GM23248 (cell line): ENCODE measurements at regions not wholly inside any gene's neighbourhood (a gene's known extent, or its start where the extent isn't known, plus 50 kb on each side); places are given as distances from the start of the nearest gene placed in this dataset.
"Not testable (repeated sequence)": the region's sequence is repeated elsewhere in the genome, so short reads cannot be mapped to it uniquely, and the experiment has no call there.

Source experiments
- DNase-seq: peaks from one replicate; pipeline ENCODE4 v3.0.0-alpha.2; 2015
- H2AFZ ChIP-seq: fragments of 200-600 bp; sonication (generic); 2 replicates; pipeline ENCODE4 v1.6.1; 2016; ENCODE audit warnings: antibody characterized with exemption
- H3F3A ChIP-seq: fragments of 200-600 bp; sonication (generic); 2 replicates; pipeline ENCODE4 v1.6.1; 2016; ENCODE audit warnings: mild to moderate bottlenecking, antibody characterized with exemption, mixed run types; ENCODE audit not compliant: insufficient read depth
- H3K27ac ChIP-seq: fragments of 200-600 bp; sonication (generic); 2 replicates; pipeline ENCODE4 v1.5.1; 2016; ENCODE audit warnings: mild to moderate bottlenecking
- H3K27me3 ChIP-seq: fragments of 200-600 bp; sonication (generic); replicated peaks from 2 replicates; pipeline ENCODE4 v1.6.1; 2016; ENCODE audit warnings: mild to moderate bottlenecking; ENCODE audit not compliant: insufficient read depth
- H3K36me3 ChIP-seq: fragments of 200-600 bp; sonication (generic); 2 replicates; pipeline ENCODE4 v1.6.1; 2016; ENCODE audit warnings: low read depth, mild to moderate bottlenecking
- H3K4me1 ChIP-seq: fragments of 200-600 bp; sonication (generic); 2 replicates; pipeline ENCODE4 v1.6.1; 2016; ENCODE audit warnings: mild to moderate bottlenecking; ENCODE audit not compliant: insufficient read depth
- H3K4me2 ChIP-seq: fragments of 200-600 bp; sonication (generic); one replicate; pipeline ENCODE4 v1.6.1; 2016; ENCODE audit warnings: mild to moderate bottlenecking; ENCODE audit not compliant: unreplicated experiment
- H3K4me3 ChIP-seq: fragments of 200-600 bp; sonication (generic); 2 replicates; pipeline ENCODE4 v1.5.1; 2016; ENCODE audit warnings: mild to moderate bottlenecking
- H3K79me2 ChIP-seq: fragments of 200-600 bp; sonication (generic); 2 replicates; pipeline ENCODE4 v1.6.1; 2016; ENCODE audit warnings: mild to moderate bottlenecking; ENCODE audit not compliant: insufficient read depth
- H3K9ac ChIP-seq: fragments of 200-600 bp; sonication (generic); 2 replicates; pipeline ENCODE4 v1.6.1; 2016; ENCODE audit warnings: mild to moderate bottlenecking
- H3K9me2 ChIP-seq: fragments of 200-600 bp; sonication (generic); 2 replicates; pipeline ENCODE4 v1.6.1; 2016; ENCODE audit warnings: mixed run types, mild to moderate bottlenecking, moderate library complexity; ENCODE audit not compliant: insufficient read depth
- H3K9me3 ChIP-seq: fragments of 200-600 bp; sonication (generic); one replicate; pipeline ENCODE4 v1.6.1; 2017; ENCODE audit warnings: low read depth
- H4K20me1 ChIP-seq: fragments of 200-600 bp; sonication (generic); 2 replicates; pipeline ENCODE4 v1.6.0; 2016; ENCODE audit not compliant: insufficient read depth
- EZH2 ChIP-seq: fragments of 200-600 bp; sonication (generic); IDR thresholded peaks from 2 replicates; pipeline ENCODE4 v1.6.1; 2018; ENCODE audit warnings: antibody characterized with exemption, mild to moderate bottlenecking; ENCODE audit not compliant: insufficient read depth, poor library complexity, severe bottlenecking
- EZH2phosphoT487 ChIP-seq: fragments of 200-600 bp; sonication (generic); IDR thresholded peaks from 2 replicates; pipeline ENCODE4 v1.6.1; 2018; ENCODE audit warnings: antibody characterized with exemption, moderate library complexity, mild to moderate bottlenecking, low read depth; ENCODE audit not compliant: insufficient read depth
- WGBS, 2 experiments: methylation state at CpG; one replicate each; pipeline ENCODE4 v1.1.6; 2015 to 2017; ENCODE audit warnings: low lambda C conversion rate in 2 of 2, low coverage in 1 of 2; ENCODE audit errors: missing lambda C conversion rate in 2 of 2; 5-methylcytosine and 5-hydroxymethylcytosine counted together
- in situ Hi-C: fragments of 300-500 bp; cut with MboI; formaldehyde crosslinking; loops from 2 replicates; pipeline ENCODE4 v1.15.0; 2020

DNA sequence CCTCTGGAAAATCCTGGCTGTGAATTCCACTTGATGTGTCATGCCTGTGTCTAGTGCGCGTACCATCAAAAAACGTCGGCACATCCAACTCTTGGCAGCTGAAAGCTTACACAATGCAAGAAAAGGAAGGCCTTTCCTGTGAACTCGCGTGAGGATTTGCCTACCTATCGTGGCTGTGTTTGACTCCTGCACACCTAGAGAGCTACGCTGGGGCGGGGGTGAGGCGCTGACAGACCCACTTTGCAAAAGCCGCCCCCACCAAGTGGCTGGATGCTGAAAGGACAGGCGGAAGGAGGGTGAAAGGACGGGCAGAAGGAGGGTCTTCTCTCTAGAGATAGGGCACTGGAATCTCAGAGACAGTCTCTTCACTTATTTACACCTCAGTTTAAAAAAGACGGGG is 270.1 kb downstream of the EIPR1 start:
- Histone ChIP-seq H3K4me1 (no peaks in the 10 kb centered on the region), H3K4me2 (no peak overlapping the region), H4K20me1 (no peaks in the 10 kb centered on the region), H3K27ac (no peak overlapping the region), H3K9ac (no peak overlapping the region), H3F3A (peaks cover 6% of the 10 kb centered on the region; the same call in 1 of the 2 replicates), H2AFZ (no peak overlapping the region), H3K4me3 (no peak overlapping the region), H3K9me3 (no peaks in the 10 kb centered on the region), H3K27me3 (no peaks in the 10 kb centered on the region), H3K79me2 (no peaks in the 10 kb centered on the region), H3K9me2 (no peaks in the 10 kb centered on the region), H3K36me3 (no peaks in the 10 kb centered on the region)
- in situ Hi-C loops: no loop called here
- 65 to 67% methylated on average over 14 of the region's 14 CpGs for WGBS, 2 experiments
- DNase-seq: no peak
- no peak for TF ChIP-seq EZH2phosphoT487
- TF ChIP-seq EZH2: no peak

DNA sequence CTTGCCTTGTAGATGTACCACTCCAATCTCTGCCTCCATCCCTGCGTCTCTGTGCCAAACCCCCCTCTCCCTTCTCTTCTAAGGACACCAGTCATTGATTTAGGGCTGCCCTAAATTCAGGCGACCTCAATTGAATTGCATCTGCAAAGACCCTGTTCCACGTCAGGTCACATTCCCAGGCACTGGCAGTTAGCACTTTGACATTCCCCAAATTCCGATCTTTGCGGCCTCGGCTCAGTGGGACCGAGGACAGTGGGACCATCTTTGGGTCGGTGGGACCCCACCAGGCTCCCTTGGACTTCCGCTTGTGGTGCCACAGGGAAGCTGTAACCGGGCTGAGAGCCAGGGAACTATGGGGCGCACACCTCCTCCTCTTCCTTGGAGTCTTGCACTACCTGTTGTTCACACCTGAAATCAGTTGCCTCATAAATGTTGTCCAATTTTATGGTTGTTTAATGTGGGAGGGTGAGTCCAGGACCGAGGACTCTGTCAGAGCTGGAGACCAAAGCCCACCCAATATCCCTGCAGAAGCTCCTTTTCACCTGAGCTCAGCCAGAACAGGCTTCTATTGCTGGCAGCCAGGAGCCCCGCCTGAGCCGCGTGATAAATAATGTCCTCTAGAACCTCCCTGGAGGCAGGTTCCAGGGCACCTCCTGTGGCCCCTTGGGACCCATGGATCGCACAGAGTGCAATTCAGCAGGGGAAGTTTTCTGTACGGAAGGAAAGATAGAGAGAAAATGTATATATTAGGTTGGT is 271.6 kb downstream of the EIPR1 start:
- no peak overlapping the region for H3K27ac ChIP-seq
- WGBS, 2 experiments: 47 to 51% methylated on average over 17 of the region's 17 CpGs

DNA sequence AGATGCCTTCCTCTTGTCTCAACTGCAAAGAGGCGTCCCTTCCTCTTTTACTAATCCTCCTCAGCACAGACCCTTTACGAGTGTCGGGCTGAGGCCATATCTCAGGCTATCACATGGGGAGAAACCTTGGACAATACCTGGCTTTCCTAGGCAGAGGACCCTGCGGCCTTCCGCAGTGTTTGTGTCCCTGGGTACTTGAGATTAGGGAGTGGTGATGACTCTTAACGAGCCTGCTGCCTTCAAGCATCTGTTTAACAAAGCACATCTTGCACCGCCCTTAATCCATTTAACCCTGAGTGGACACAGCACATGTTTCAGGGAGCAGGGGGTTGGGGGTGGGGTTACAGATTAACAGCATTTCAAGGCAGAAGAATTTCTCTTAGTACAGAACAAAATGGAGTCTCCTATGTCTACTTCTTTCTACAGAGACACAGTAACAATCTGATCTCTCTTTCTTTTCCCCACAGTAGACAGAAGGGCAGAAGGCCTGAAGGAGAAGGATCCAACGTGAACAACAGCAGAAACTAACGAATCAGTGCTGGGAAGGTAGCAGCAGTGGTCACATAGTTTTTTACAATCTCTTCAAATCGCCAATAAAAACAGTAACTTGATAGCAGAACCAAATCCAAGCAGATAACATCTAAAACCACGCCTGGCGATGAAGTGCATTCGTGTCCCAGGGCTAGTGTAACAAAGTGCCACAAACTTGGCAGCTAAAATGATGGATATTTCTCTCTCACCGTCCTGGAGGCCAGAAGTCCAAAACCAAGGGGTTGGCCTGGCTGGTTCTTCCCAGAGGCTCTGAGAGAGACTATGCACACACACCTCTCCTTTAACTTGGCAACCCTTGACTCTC is 272.4 kb downstream of the EIPR1 start:
- H3F3A ChIP-seq, in situ Hi-C loops, DNase-seq, H3K36me3 ChIP-seq, H3K9me2 ChIP-seq, H3K9ac ChIP-seq, H3K79me2 ChIP-seq, H3K4me3 ChIP-seq, H4K20me1 ChIP-seq, H3K4me2 ChIP-seq, H3K27ac ChIP-seq, H3K27me3 ChIP-seq, H3K4me1 ChIP-seq, H2AFZ ChIP-seq, H3K9me3 ChIP-seq: not testable (repeated sequence)
- WGBS, 2 experiments: 29 to 40% methylated on average over 12 to 14 of the region's 14 CpGs

More for the DNA sequence above, 271.6 kb downstream of the EIPR1 start:
- no peaks in the 10 kb centered on the region for H3K9me2 ChIP-seq
- no peaks in the 10 kb centered on the region for H3K9me3 ChIP-seq
- no peaks in the 10 kb centered on the region for H3K36me3 ChIP-seq
- H3F3A ChIP-seq: peaks cover 6% of the 10 kb centered on the region; the same call in 1 of the 2 replicates
- no peak overlapping the region for H3K4me2 ChIP-seq
- in situ Hi-C loops: no loop called here
- no peaks in the 10 kb centered on the region for H3K4me1 ChIP-seq
- H3K27me3 ChIP-seq: no peaks in the 10 kb centered on the region
- TF ChIP-seq EZH2: no peak
- TF ChIP-seq EZH2phosphoT487: no peak
- DNase-seq: no peak
- H2AFZ ChIP-seq: no peak overlapping the region
- no peaks in the 10 kb centered on the region for H4K20me1 ChIP-seq
- H3K9ac ChIP-seq: no peak overlapping the region
- H3K79me2 ChIP-seq: no peaks in the 10 kb centered on the region
- H3K4me3 ChIP-seq: no peak overlapping the region

DNA sequence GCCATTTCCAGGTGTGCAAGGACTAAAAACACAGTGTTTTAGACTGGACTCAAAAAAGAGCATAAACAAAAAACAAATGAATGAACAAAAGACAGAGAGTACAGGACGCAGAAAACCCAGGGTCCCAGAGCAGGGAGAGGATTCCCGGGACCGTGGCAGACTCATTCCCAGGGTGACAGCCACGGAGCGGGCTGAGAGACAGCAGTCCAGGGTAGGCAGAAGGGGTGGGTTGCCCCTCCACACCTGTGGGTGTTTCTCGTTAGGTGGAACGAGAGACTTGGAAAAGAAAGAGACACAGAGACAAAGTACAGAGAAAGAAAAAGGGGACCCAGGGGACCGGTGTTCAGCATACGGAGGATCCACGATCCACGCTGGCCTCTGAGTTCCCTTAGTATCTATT is 273.4 kb downstream of the EIPR1 start:
- TF ChIP-seq EZH2phosphoT487 (no peak), EZH2 (no peak)
- no peaks in the 10 kb centered on the region for H3K9me3 ChIP-seq
- in situ Hi-C loops: no loop called here

More for the DNA sequence above, 273.4 kb downstream of the EIPR1 start:
- Histone ChIP-seq H3K27me3 (no peaks in the 10 kb centered on the region; the same call in 1 of the 2 replicates), H3K4me3 (no peak overlapping the region), H3K79me2 (no peaks in the 10 kb centered on the region), H3K4me2 (no peak overlapping the region), H2AFZ (no peak overlapping the region), H3F3A (no peaks in the 10 kb centered on the region), H3K36me3 (no peaks in the 10 kb centered on the region), H3K9ac (no peak overlapping the region), H3K27ac (no peak overlapping the region), H4K20me1 (no peaks in the 10 kb centered on the region), H3K4me1 (no peaks in the 10 kb centered on the region), H3K9me2 (no peaks in the 10 kb centered on the region)
- 43 to 46% methylated on average over 10 to 11 of the region's 11 CpGs for WGBS, 2 experiments
- DNase-seq: no peak
